ENCODE measurements at regions not wholly inside any gene's neighbourhood (a gene's known extent, or its start where the extent isn't known, plus 50 kb on each side); places are given as distances from the start of the nearest gene placed in this dataset.

DNA sequence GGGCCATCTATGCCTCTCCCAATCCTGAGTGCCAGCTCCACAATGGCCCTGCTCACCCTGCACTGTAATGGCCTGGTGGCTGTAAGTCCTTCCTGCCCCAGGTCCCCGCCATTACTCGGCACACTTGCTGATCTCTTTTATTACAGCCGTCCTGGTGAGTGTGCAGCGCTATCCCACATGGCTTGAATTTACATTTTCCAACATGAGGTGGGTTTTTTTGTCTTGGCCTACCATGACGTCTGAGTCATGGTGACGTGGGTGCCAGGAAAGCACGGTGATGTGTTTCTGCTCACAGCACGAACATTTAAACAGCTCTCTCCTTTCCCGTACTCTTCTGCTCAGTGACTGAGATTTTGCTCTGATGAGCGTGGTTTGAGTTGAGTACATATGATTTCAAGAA, 55.2 kb upstream of the FOXF1 start:
- DNase-seq (ENCODE audit: low spot score): no peak

DNA sequence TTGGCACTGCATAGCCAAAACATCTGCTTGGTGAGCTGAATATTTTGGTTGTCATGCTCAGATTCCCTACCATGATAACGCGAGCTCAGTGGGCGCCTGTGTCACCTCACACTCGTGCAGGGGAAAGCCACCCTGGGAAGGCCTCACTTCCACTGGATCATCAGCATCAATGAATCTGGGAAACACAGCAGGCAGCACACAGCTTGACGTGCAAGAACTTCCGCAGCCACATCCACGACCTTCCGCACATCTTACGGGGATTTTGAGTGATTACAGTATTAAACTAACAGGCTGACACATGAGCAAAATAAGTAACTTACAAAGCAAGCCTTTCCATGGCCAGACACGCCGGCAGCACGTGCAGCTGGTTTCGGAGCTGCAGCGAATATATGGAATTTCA, 54.7 kb upstream of the FOXF1 start:
- FAIRE-seq (no peak), DNase-seq (ENCODE audit: low spot score) (no peak)

More for the DNA sequence above, 55.2 kb upstream of the FOXF1 start:
- FAIRE-seq: no peak

DNA sequence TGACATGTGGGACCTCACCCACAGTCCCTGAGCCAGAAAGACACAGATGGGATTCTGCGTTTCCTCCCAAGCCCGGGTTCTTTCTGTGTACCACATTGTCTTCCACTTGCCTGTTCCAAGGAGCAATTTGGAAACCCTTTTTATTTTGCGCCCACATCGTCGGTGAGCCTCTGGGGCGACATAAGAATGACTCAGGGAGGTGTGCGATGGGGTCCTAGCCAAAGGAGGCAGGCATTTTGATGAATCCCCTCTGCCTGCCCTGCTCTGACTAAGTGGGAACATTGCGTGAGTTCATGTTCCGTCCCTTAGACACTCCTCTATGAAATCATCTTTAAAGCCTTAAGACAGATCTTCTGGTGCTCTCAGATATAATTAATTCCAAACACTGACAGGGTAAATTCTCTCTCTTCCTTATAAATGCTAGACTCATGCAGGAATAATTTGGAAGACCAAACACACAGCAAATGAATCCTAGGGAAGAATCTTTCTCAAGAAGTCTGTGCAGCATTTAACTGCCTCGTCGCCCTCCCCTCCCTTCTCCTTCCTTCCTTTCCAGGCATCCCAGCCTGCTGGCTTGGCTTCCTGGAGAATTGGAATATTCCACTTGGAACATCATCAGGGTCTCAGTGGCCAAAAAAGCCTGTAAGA, 52.7 kb upstream of the FOXF1 start:
- DNase-seq (ENCODE audit: low spot score) (no peak), FAIRE-seq (no peak)

DNA sequence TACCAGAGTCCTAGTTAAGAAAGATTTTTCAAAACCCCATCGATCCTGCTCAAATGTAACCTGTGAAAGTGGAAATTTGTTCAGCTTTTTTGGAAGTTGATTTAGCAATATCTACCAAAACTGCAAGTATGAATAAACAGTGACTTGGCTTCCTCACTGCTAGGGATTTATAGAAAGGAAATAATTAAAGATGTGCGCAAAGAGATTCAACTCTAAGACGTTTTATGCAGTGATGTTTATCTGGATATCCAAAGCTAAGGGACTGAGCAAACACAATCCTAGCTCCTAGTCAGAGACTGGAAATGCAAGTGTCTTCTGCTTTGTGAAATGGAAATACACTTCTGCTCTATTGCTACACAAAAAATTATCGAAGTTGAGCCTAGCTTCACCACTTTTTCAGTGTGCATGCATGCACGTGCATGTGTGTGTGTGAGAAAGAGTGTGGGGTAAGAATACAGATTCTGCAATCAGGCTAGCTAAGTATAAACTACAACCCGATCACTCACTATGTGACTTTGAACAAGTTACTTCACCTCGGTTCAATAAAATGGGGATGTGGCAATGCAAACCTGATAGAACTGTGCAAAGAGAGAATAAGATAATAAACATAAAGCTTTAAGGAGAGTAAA, 52.1 kb upstream of the FOXF1 start:
- no peak for FAIRE-seq
- DNase-seq (ENCODE audit: low spot score): no peak

DNA sequence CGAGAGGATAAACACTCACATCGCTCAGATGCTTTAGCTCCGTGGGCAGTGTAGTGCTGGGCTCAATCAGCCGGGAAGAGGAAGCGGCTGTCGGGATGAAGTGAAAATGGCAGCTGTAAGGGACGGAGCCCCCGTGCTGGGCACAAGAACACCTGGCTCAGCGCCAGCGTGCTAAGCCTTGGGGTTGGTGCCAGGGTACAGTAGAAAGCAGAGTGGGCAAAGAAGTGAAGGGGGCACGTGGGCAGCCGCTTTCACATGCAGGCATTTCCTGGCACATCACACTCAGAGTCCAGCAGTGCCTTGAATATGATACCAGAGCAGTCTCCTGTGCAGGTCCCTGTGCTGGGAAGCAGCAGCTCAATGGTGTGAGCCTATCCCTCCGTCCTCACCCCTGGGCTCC, 51.1 kb upstream of the FOXF1 start:
- no peak for DNase-seq (ENCODE audit: low spot score)
- no peak for FAIRE-seq
